Type B pancreatic cell (in vitro differentiated cells): ENCODE measurements at regions not wholly inside any gene's neighbourhood (a gene's known extent, or its start where the extent isn't known, plus 50 kb on each side); places are given as distances from the start of the nearest gene placed in this dataset.

Experiments used
- DNase-seq: peaks from one replicate; pipeline ENCODE4 v3.0.0; 2021; ENCODE audit warnings: mixed read lengths; ENCODE audit not compliant: unreplicated experiment; ENCODE audit errors: extremely low spot score
- H3K27ac Mint-ChIP-seq: 2 replicates; pipeline ENCODE4 v1.8.0; 2021; ENCODE audit warnings: mild to moderate bottlenecking, mixed read lengths
- H3K27me3 Mint-ChIP-seq: 2 replicates; pipeline ENCODE4 v1.8.0; 2021; ENCODE audit warnings: mixed read lengths
- H3K36me3 Mint-ChIP-seq: 2 replicates; pipeline ENCODE4 v1.8.0; 2021; ENCODE audit warnings: mixed read lengths
- H3K4me1 Mint-ChIP-seq: one replicate; pipeline ENCODE4 v1.8.0; 2021; ENCODE audit warnings: mixed read lengths; ENCODE audit not compliant: unreplicated experiment
- H3K4me3 Mint-ChIP-seq: 2 replicates; pipeline ENCODE4 v1.8.0; 2021; ENCODE audit warnings: mild to moderate bottlenecking, mixed read lengths
- H3K9me3 Mint-ChIP-seq: 2 replicates; pipeline ENCODE4 v1.8.0; 2021; ENCODE audit warnings: mixed read lengths
- CTCF ChIP-seq: fragments of 200-600 bp; sonication (generic); conservative IDR thresholded peaks from 2 replicates; pipeline ENCODE4 v1.5.0; 2021; ENCODE audit warnings: antibody characterized with exemption, mild to moderate bottlenecking

DNA sequence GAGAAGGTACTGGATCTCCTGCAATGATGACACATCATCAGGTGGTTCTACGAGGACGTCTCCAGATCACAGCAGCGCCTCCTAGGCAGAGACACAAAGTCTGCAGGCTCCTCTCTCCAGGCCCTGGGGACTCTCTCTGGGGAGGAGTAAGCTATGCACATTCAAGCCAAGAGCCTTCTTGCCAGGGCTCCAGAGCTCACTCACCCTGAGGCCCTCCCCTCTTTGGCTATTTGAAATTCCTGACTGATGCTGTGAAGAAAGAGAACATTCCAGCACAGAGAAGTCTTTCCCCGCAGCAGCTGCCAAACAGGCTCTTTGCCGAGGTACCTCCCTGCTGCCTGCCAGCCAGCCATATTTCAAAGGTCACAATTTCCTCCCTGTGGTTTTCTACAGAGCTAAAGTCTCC lies 204.9 kb downstream of the CSNK2A3 start:
- Mint-ChIP-seq H3K36me3 (no peaks in the 10 kb centered on the region), H3K27ac (peak overlapping the region; percentile 50), H3K4me3 (peak overlapping the region; percentile 22), H3K9me3 (peaks cover 6% of the 10 kb centered on the region), H3K27me3 (no peaks in the 10 kb centered on the region), H3K4me1 (peaks cover 12% of the 10 kb centered on the region)
- no peak for TF ChIP-seq CTCF
- DNase-seq: no peak

DNA sequence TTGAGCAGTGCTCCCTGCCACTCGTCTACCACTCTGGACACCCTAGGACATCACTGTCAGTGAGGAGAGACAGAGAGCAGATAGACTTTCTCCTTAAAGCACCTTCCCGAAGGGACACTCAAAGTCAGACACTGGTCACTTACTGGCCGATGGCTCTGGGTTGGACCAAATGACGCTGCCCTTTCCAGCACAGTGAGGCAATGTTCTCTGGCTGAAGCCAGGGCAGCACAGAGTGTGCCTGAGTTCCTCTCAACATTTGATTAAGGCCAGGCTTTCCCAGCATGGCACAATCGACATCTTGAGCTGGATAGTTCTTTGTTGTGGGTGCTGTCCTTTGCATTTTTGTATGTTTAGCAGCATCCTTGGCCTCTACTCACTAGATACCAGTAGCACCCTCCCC lies 206.2 kb downstream of the CSNK2A3 start:
- peaks cover 6% of the 10 kb centered on the region for H3K9me3 Mint-ChIP-seq
- no peak overlapping the region for H3K27ac Mint-ChIP-seq
- peaks cover 12% of the 10 kb centered on the region for H3K4me1 Mint-ChIP-seq
- H3K27me3 Mint-ChIP-seq: no peaks in the 10 kb centered on the region
- H3K4me3 Mint-ChIP-seq: no peak overlapping the region
- H3K36me3 Mint-ChIP-seq: no peaks in the 10 kb centered on the region
- TF ChIP-seq CTCF: no peak
- no peak for DNase-seq

DNA sequence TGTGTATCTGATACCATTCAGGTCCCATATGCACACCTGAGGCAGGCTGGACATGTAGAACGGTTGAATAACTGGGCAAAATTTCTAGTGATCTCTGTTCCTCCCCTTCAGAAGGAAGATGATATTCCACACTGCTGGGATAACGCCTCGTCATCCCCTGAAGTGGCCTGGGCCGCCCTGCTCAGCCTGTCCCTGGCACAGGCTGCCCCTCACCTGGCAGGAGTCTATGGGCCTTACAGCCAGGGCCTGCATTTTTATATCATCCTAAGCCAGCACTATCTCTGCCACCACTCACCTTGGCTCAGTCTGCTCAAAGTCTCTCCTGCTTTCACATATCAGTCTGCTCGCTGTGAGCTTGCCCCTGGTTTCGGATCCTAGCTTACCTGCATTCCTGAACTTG lies 209.2 kb downstream of the CSNK2A3 start:
- Mint-ChIP-seq H3K4me1 (peaks cover 12% of the 10 kb centered on the region), H3K9me3 (peaks cover 6% of the 10 kb centered on the region), H3K27me3 (no peaks in the 10 kb centered on the region), H3K36me3 (no peaks in the 10 kb centered on the region), H3K27ac (no peak overlapping the region), H3K4me3 (no peak overlapping the region)
- TF ChIP-seq CTCF: no peak
- DNase-seq: no peak

DNA sequence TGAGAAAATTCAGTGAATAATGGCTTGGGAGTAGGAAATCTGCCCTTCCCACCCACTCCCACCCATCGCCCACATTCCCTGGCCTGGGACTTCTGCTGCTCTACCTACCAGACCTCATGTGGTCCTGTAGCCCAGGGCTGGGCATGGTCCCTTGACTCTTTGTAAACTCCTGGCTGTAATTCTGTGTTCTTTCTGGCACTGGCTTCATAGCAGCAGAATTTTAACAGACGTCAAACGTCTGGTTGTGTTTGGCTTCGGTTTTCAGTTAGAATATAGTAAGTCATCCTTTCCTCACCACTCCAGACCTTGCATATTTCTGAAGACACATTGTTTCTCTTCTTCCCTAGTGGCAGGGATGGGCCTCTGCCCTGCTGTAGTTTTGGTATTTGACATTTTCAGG lies 210.6 kb downstream of the CSNK2A3 start:
- no peaks in the 10 kb centered on the region for H3K9me3 Mint-ChIP-seq
- H3K27me3 Mint-ChIP-seq: no peaks in the 10 kb centered on the region
- TF ChIP-seq CTCF: no peak
- DNase-seq: no peak
- no peak overlapping the region for H3K4me3 Mint-ChIP-seq
- no peaks in the 10 kb centered on the region for H3K36me3 Mint-ChIP-seq
- no peak overlapping the region for H3K27ac Mint-ChIP-seq
- no peaks in the 10 kb centered on the region for H3K4me1 Mint-ChIP-seq

GRCh38 chr11:11141065-11141464 lies 212.0 kb downstream of the CSNK2A3 start:
- Mint-ChIP-seq H3K9me3 (peaks cover 3% of the 10 kb centered on the region), H3K4me1 (no peaks in the 10 kb centered on the region), H3K36me3 (no peaks in the 10 kb centered on the region), H3K27me3 (no peaks in the 10 kb centered on the region), H3K27ac (no peak overlapping the region), H3K4me3 (no peak overlapping the region)
- DNase-seq: no peak
- TF ChIP-seq CTCF: no peak

DNA sequence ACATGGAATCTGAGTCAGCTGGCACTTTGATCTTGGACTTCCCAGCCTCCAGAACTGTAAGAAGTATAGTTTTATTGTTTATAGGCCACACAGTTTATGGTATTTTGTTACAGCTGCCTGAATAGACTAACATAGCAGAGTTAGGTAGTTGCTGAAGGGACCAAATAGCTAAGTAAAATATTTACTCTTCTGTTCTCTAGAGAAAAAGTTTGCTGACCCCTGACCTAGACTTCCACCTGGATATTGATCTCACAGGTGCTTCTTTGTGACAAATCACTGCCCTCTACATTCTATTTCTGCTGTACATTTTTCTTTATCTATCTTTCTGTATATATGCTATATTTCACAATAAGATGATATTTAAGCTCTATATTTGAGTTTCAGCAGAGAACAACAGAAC lies 212.5 kb downstream of the CSNK2A3 start:
- H3K27ac Mint-ChIP-seq: no peak overlapping the region
- DNase-seq: no peak

More for the DNA sequence above, 212.5 kb downstream of the CSNK2A3 start:
- Mint-ChIP-seq H3K4me1 (no peaks in the 10 kb centered on the region), H3K36me3 (no peaks in the 10 kb centered on the region), H3K9me3 (peaks cover 3% of the 10 kb centered on the region), H3K4me3 (no peak overlapping the region), H3K27me3 (no peaks in the 10 kb centered on the region)
- TF ChIP-seq CTCF: no peak
